ENCODE measurements at regions not wholly inside any gene's neighbourhood (a gene's known extent, or its start where the extent isn't known, plus 50 kb on each side); places are given as distances from the start of the nearest gene placed in this dataset.

DNA sequence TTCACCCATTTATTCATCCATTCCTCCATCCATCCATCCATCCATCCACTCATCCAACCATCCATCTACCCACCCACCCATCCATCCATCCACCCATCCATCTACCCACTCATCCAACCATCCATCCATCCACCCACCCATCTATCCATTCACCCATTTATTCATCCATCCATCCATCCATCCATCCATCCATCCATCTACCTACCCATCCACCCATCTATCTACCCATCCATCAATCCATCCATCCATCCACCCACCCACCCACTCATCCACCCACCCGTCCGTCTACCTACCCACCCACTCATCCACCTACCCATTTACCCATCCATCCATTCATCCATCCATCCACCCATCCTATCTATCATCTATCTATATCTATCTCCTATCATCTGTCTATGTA is 169.4 kb upstream of the SHH start:
- TF ChIP-seq, protein P1, sequence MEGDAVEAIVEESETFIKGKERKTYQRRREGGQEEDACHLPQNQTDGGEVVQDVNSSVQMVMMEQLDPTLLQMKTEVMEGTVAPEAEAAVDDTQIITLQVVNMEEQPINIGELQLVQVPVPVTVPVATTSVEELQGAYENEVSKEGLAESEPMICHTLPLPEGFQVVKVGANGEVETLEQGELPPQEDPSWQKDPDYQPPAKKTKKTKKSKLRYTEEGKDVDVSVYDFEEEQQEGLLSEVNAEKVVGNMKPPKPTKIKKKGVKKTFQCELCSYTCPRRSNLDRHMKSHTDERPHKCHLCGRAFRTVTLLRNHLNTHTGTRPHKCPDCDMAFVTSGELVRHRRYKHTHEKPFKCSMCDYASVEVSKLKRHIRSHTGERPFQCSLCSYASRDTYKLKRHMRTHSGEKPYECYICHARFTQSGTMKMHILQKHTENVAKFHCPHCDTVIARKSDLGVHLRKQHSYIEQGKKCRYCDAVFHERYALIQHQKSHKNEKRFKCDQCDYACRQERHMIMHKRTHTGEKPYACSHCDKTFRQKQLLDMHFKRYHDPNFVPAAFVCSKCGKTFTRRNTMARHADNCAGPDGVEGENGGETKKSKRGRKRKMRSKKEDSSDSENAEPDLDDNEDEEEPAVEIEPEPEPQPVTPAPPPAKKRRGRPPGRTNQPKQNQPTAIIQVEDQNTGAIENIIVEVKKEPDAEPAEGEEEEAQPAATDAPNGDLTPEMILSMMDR (IDR thresholded peaks at IDR 0.05; ENCODE audit: insufficient read depth, low read length, severe bottlenecking) = no peak
- no peaks in the 10 kb centered on the region for H3K36me3 ChIP-seq (ENCODE audit: control insufficient read depth, insufficient read depth, low read length)
- H3K27me3 ChIP-seq (ENCODE audit: control insufficient read depth, insufficient read depth, low read length) = no peaks in the 10 kb centered on the region
- no peak for FAIRE-seq
- DNase-seq (ENCODE audit: low read depth) = no peak
- no peak overlapping the region for H3K4me3 ChIP-seq (ENCODE audit: low read depth, low read length)

DNA sequence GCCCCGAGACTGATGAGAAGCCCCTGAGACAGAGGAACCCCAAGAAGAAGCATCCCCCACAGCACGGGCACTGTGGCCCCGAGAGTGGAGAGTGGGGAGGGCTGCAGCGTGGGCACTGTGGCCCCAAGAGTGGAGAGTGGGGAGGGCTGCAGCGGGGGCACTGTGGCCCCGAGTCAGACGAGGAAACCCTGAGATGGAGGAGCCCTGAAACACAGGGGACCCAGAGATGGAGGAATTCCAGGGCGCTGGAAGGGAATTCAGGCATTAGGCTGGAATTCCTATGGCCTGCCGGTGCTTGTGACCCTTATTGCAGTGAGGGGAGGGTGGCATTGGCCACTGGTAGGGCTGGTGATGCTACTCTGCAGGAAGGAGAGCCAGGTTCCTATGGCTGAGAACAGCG is 168.6 kb upstream of the SHH start:
- TF ChIP-seq, protein P1 (IDR thresholded peaks at IDR 0.05; ENCODE audit: insufficient read depth, low read length, severe bottlenecking) = no peak
- Histone ChIP-seq H3K27me3 (ENCODE audit: control insufficient read depth, insufficient read depth, low read length) (no peaks in the 10 kb centered on the region), H3K4me3 (ENCODE audit: low read depth, low read length) (no peak overlapping the region), H3K36me3 (ENCODE audit: control insufficient read depth, insufficient read depth, low read length) (no peaks in the 10 kb centered on the region)
- DNase-seq (ENCODE audit: low read depth) (no peak), FAIRE-seq (no peak)

DNA sequence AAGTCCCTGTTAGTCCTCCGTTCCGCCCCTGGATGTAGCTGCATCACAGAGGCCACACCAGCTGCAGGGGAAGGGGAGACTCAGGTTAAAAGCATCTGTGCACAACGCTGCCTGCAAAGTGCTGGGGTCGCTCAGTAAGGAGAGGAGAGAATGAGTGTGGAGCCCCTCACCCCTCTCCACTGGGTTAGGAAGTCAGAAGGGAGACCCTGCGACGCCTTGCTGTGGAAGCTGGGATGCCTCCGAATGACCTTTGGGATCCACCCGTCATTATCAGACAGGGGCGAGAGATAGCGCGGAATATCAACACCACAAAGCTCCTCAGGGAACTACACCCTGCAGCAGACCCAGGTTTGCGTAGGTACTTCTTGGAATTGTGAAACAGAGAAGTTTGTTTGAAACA is 167.7 kb upstream of the SHH start:
- no peaks in the 10 kb centered on the region for H3K27me3 ChIP-seq (ENCODE audit: control insufficient read depth, insufficient read depth, low read length)
- H3K36me3 ChIP-seq (ENCODE audit: control insufficient read depth, insufficient read depth, low read length) = no peaks in the 10 kb centered on the region
- TF ChIP-seq, protein P1 (IDR thresholded peaks at IDR 0.05; ENCODE audit: insufficient read depth, low read length, severe bottlenecking) = no peak
- no peak for FAIRE-seq
- no peak for DNase-seq (ENCODE audit: low read depth)
- H3K4me3 ChIP-seq (ENCODE audit: low read depth, low read length) = no peak overlapping the region

DNA sequence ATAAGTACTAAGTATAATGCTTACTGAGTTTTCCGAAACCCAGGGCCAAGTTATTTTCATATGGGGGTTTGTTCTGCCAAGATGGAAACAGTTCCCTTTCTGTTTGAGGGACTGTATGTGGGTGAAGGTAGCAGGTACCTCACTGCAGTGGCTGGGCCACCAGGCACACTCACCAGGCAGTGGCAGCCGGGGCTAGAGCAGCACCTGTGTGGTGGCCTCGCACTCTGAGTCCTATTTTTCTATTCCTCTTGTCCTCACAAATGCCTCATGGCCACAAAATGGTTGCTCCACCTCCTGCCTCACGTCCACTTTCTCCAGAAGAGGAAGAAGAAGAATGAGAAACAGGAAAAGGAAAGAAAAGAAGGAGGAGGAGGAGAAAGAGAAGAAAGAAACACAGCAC is 167.3 kb upstream of the SHH start:
- TF ChIP-seq, protein P1 (IDR thresholded peaks at IDR 0.05; ENCODE audit: insufficient read depth, low read length, severe bottlenecking) = no peak
- no peak overlapping the region for H3K4me3 ChIP-seq (ENCODE audit: low read depth, low read length)
- H3K27me3 ChIP-seq (ENCODE audit: control insufficient read depth, insufficient read depth, low read length) = no peaks in the 10 kb centered on the region
- H3K36me3 ChIP-seq (ENCODE audit: control insufficient read depth, insufficient read depth, low read length) = no peaks in the 10 kb centered on the region
- FAIRE-seq (no peak), DNase-seq (ENCODE audit: low read depth) (no peak)

DNA sequence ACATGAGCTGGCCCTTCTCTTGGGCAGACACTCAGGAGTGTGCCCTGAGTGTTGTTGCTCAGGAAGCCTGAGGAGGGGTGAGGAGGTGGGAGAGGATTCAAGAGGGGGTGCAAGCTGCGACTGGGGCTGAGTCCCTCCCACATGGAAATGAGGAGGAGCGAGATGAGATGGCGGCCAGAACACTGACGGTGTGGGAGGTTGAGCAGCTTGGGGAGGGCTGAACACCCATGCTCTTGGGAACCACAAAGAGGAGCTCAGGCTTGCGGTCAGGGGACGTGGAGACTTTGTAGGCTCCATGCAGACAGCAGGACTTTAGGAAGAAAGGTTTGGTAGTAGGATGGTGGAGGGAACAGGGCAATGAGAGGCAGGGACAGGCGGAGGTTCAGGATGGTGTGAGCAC is 163.2 kb upstream of the SHH start:
- Histone ChIP-seq H3K36me3 (ENCODE audit: control insufficient read depth, insufficient read depth, low read length) (no peaks in the 10 kb centered on the region), H3K27me3 (ENCODE audit: control insufficient read depth, insufficient read depth, low read length) (peaks cover 1% of the 10 kb centered on the region), H3K4me3 (ENCODE audit: low read depth, low read length) (no peak overlapping the region)
- no peak for FAIRE-seq
- TF ChIP-seq, protein P1 (IDR thresholded peaks at IDR 0.05; ENCODE audit: insufficient read depth, low read length, severe bottlenecking) = no peak
- no peak for DNase-seq (ENCODE audit: low read depth)

DNA sequence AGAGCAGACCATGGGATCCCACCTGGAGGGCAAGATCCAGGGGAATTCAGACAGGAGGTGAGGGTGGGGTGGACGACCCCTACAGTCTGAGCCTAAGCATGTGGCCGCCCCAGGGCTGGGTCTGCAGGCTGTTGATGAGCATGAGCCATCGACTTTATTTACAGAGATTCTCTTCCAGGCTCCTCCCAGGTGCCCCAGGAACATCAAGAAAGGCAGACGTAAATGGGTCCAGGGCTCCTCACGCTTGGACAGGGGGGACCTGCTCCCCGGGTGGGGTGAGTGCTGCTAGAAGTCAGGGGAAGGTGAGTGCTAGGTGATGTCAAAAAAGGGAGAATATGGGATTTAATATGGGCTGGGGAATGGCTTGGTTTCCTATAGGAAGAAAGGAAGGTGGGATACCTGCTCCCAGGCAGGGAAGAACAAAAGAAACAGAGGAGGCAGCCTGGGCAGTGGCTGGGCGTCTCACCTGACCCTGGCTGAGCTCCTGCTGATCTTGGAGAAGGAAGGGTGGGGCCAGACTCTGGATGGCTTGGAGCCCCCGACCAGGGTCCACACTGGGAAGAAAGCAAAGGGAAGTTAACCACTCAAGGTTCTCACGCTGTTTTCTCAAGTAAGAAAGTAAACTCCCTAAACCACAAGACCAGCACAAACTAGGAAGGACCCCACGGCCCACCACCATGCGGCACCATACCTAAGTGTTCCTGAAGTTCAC is 162.1 kb upstream of the SHH start:
- DNase-seq (ENCODE audit: low read depth) (no peak), FAIRE-seq (no peak)
- Histone ChIP-seq H3K4me3 (ENCODE audit: low read depth, low read length) (no peak overlapping the region), H3K27me3 (ENCODE audit: control insufficient read depth, insufficient read depth, low read length) (peaks cover 2% of the 10 kb centered on the region), H3K36me3 (ENCODE audit: control insufficient read depth, insufficient read depth, low read length) (no peaks in the 10 kb centered on the region)
- TF ChIP-seq, protein P1 (IDR thresholded peaks at IDR 0.05; ENCODE audit: insufficient read depth, low read length, severe bottlenecking) = no peak

Measured in bronchial epithelial cell (primary cell).